ENCODE measurements at regions not wholly inside any gene's neighbourhood (a gene's known extent, or its start where the extent isn't known, plus 50 kb on each side); places are given as distances from the start of the nearest gene placed in this dataset.

DNA sequence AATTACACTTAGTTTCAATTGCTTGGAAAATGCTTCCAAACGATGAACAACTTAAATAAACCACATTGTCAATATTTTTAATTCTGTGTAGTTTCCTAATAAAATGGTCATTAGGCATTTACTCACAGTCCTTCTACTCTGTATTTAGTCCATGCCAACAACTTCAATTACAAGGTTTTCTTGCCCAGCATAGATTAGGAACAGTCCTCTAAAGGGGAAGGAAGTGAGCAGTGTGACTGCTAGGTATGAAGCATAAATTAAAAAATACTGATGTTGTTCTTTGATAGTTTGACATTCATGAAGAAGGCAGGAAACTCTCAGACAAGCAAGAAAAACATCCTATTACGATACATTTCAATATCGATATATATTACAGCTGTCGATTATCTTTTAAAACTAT is 716.0 kb upstream of the PCDH9 start:
- no peak for TF ChIP-seq PML (IDR thresholded peaks at IDR 0.05; ENCODE audit: low read length)
- TF ChIP-seq, protein P1, sequence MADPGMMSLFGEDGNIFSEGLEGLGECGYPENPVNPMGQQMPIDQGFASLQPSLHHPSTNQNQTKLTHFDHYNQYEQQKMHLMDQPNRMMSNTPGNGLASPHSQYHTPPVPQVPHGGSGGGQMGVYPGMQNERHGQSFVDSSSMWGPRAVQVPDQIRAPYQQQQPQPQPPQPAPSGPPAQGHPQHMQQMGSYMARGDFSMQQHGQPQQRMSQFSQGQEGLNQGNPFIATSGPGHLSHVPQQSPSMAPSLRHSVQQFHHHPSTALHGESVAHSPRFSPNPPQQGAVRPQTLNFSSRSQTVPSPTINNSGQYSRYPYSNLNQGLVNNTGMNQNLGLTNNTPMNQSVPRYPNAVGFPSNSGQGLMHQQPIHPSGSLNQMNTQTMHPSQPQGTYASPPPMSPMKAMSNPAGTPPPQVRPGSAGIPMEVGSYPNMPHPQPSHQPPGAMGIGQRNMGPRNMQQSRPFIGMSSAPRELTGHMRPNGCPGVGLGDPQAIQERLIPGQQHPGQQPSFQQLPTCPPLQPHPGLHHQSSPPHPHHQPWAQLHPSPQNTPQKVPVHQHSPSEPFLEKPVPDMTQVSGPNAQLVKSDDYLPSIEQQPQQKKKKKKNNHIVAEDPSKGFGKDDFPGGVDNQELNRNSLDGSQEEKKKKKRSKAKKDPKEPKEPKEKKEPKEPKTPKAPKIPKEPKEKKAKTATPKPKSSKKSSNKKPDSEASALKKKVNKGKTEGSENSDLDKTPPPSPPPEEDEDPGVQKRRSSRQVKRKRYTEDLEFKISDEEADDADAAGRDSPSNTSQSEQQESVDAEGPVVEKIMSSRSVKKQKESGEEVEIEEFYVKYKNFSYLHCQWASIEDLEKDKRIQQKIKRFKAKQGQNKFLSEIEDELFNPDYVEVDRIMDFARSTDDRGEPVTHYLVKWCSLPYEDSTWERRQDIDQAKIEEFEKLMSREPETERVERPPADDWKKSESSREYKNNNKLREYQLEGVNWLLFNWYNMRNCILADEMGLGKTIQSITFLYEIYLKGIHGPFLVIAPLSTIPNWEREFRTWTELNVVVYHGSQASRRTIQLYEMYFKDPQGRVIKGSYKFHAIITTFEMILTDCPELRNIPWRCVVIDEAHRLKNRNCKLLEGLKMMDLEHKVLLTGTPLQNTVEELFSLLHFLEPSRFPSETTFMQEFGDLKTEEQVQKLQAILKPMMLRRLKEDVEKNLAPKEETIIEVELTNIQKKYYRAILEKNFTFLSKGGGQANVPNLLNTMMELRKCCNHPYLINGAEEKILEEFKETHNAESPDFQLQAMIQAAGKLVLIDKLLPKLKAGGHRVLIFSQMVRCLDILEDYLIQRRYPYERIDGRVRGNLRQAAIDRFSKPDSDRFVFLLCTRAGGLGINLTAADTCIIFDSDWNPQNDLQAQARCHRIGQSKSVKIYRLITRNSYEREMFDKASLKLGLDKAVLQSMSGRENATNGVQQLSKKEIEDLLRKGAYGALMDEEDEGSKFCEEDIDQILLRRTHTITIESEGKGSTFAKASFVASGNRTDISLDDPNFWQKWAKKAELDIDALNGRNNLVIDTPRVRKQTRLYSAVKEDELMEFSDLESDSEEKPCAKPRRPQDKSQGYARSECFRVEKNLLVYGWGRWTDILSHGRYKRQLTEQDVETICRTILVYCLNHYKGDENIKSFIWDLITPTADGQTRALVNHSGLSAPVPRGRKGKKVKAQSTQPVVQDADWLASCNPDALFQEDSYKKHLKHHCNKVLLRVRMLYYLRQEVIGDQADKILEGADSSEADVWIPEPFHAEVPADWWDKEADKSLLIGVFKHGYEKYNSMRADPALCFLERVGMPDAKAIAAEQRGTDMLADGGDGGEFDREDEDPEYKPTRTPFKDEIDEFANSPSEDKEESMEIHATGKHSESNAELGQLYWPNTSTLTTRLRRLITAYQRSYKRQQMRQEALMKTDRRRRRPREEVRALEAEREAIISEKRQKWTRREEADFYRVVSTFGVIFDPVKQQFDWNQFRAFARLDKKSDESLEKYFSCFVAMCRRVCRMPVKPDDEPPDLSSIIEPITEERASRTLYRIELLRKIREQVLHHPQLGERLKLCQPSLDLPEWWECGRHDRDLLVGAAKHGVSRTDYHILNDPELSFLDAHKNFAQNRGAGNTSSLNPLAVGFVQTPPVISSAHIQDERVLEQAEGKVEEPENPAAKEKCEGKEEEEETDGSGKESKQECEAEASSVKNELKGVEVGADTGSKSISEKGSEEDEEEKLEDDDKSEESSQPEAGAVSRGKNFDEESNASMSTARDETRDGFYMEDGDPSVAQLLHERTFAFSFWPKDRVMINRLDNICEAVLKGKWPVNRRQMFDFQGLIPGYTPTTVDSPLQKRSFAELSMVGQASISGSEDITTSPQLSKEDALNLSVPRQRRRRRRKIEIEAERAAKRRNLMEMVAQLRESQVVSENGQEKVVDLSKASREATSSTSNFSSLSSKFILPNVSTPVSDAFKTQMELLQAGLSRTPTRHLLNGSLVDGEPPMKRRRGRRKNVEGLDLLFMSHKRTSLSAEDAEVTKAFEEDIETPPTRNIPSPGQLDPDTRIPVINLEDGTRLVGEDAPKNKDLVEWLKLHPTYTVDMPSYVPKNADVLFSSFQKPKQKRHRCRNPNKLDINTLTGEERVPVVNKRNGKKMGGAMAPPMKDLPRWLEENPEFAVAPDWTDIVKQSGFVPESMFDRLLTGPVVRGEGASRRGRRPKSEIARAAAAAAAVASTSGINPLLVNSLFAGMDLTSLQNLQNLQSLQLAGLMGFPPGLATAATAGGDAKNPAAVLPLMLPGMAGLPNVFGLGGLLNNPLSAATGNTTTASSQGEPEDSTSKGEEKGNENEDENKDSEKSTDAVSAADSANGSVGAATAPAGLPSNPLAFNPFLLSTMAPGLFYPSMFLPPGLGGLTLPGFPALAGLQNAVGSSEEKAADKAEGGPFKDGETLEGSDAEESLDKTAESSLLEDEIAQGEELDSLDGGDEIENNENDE (IDR thresholded peaks at IDR 0.05; ENCODE audit: low read depth, low read length): no peak
- TF ChIP-seq ZNF76 (CRISPR knock-in tag; IDR thresholded peaks at IDR 0.05; ENCODE audit: borderline replicate concordance): no peak
- no peak for TF ChIP-seq NR2F6 (CRISPR knock-in tag; IDR thresholded peaks at IDR 0.05)
- no peak for TF ChIP-seq SIN3A (IDR thresholded peaks at IDR 0.05; ENCODE audit: borderline replicate concordance in 2 of 2, control insufficient read depth in 1 of 2, low read depth in 2 of 2, low read length in 2 of 2)
- TF ChIP-seq, protein P2, sequence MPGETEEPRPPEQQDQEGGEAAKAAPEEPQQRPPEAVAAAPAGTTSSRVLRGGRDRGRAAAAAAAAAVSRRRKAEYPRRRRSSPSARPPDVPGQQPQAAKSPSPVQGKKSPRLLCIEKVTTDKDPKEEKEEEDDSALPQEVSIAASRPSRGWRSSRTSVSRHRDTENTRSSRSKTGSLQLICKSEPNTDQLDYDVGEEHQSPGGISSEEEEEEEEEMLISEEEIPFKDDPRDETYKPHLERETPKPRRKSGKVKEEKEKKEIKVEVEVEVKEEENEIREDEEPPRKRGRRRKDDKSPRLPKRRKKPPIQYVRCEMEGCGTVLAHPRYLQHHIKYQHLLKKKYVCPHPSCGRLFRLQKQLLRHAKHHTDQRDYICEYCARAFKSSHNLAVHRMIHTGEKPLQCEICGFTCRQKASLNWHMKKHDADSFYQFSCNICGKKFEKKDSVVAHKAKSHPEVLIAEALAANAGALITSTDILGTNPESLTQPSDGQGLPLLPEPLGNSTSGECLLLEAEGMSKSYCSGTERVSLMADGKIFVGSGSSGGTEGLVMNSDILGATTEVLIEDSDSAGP (CRISPR knock-in tag; IDR thresholded peaks at IDR 0.05): no peak
- no peak for TF ChIP-seq SP2 (IDR thresholded peaks at IDR 0.05; ENCODE audit: extremely low read depth, low read depth, low read length, poor library complexity, severe bottlenecking)

Measured in K562 (cell line).